HG02798 (cell line): ENCODE measurements at regions not wholly inside any gene's neighbourhood (a gene's known extent, or its start where the extent isn't known, plus 50 kb on each side); places are given as distances from the start of the nearest gene placed in this dataset.

ENCODE experiments used
- ATAC-seq: cut with Tn5 transposase; IDR thresholded peaks from one replicate; pipeline ENCODE4 v1.9.1; 2021; ENCODE audit warnings: mild to moderate bottlenecking; ENCODE audit not compliant: unreplicated experiment, poor library complexity

DNA sequence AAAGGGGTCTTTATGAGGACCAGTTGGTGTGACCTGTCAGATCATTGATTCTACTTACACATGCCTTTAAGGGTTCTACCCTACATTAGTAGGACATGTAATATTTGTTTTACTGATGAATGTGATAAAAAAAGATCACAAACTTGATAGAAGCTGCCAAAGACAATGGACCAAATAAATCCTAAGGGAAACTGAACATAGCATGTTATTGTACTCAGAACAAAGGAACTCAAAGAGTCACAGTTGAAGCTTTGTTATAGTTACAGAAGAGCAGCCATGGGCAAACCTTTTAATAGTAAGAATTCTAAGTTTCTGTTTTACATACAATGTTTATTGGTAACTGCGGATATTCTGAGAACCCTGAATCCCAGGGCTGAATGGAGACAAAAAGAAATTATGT, 780.1 kb downstream of the SLITRK6 start:
- no peak for ATAC-seq

- ATAC-seq: no peak
Measured at GRCh38 chr13:85013006-85013405, 786.2 kb downstream of the SLITRK6 start.

GRCh38 chr13:85009447-85009846, 789.8 kb downstream of the SLITRK6 start:
- ATAC-seq: no peak

GRCh38 chr13:84999252-84999651, 800.0 kb downstream of the SLITRK6 start:
- no peak for ATAC-seq

- no peak for ATAC-seq
Measured at GRCh38 chr13:84998681-84999080, 800.5 kb downstream of the SLITRK6 start.

GRCh38 chr13:84997858-84998257, 801.4 kb downstream of the SLITRK6 start:
- no peak for ATAC-seq

GRCh38 chr13:84994582-84994981, 804.6 kb downstream of the SLITRK6 start:
- no peak for ATAC-seq

DNA sequence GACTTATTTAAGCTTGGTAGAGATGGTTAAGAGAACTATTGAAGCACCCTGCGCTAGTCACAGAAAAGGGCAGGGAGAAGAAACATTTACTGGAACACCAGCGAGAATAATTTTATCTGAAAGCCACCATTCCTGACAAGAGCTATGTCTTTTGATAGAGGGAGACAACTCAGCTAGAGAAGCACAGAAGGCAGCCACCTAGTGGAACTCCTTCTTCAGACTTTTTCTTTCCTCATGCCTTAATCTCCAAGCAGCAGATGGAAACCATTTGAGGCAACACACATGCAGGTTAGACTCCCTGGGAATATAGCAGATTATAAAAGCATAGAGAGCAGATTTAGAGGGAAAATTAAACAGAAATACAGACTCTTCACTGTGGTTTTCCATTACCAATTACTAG, 813.4 kb downstream of the SLITRK6 start:
- no peak for ATAC-seq

- ATAC-seq: no peak
Measured at GRCh38 chr13:84983321-84983720, 815.9 kb downstream of the SLITRK6 start.

GRCh38 chr13:84980571-84980970, 818.6 kb downstream of the SLITRK6 start:
- no peak for ATAC-seq

- no peak for ATAC-seq
Measured at GRCh38 chr13:84978851-84979250, 820.4 kb downstream of the SLITRK6 start.

GRCh38 chr13:84973661-84974060, 825.6 kb downstream of the SLITRK6 start:
- no peak for ATAC-seq

GRCh38 chr13:84972907-84973306, 826.3 kb downstream of the SLITRK6 start:
- ATAC-seq: no peak

DNA sequence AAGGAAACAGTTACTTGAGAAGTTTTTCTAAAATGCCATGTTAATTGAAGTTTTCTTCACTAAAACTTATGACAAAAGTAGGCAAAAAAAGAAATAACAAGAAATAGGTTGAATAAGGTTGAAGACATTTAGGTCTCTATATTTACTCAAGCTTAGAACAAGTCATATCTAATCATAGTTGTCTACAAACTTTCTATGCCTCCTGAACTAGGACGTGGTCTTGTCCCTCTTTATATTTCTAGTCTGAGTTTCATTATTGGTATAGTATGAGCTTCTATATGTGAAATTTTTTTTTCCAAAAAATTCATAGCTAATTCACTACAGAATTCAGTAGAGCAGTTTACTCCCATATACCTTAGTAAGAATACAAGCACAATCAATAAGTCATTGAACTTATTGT, 836.4 kb downstream of the SLITRK6 start:
- ATAC-seq: no peak

DNA sequence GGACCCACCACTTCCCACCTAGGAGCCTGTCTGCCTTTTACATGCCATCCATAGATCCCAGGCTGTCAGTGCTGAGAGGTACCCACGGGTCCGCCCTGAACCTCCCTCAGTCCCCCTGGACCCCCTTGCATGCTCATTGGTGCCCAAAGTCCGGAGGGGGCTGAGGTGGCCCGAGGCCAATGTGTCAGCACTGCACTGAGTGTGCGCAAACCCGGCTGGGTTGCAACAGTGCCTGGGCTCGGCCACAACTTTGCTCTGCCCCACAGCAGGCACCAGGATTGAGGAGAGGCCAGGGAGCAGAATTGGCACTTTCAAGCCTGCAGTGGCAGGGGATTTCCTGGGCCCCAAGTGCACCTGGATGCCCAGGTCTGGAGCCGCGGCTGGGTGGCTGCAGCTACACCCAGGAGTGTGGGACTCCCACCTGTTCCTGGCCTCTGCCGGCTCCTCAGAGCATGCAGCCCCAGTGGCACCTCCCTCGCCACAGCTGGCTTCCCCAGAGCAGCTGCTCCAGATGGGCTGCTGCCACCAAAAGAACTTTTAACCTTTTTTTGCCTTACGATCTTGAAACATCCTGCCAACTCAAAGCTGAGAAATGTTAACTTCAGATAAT, 837.0 kb downstream of the SLITRK6 start:
- ATAC-seq: no peak

- ATAC-seq: no peak
Measured at GRCh38 chr13:84961023-84961422, 838.2 kb downstream of the SLITRK6 start.

DNA sequence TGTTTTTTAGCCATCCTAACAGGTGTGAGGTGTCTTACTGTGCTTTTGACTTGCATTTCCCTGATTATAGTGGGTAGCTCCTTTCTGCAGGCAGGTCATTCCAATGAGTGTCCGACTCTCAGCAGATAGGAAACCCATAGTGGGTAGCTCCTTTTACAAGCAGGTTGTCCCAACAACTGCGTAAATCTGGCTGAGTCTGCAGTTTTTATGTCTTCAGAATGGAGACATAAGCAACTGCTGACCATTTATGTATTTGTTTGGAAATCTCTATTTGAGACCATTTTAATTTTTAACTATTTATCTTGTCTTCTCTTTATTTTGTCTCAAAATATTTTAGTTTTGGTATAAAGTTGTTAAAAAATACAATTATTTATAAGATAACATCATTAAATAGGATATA, 839.4 kb downstream of the SLITRK6 start:
- no peak for ATAC-seq

DNA sequence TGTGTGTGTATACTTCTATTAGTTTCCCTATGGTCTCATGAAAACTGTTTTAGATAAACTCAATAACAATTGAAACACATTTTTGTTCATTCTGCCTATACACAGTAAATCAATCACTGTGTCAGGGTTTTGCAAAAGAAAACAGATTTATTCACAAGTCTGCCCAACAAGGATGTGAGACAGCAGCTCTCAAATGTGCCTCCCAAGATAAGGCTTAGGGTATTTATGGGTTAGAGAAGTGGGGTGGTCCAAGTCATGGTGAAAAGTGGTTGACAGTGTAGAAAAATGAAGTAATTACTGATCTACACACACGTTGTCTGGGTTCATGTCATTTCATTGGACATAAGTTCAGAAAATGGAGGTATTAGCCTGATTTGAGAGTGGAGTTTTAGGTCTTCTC, 844.6 kb downstream of the SLITRK6 start:
- no peak for ATAC-seq

DNA sequence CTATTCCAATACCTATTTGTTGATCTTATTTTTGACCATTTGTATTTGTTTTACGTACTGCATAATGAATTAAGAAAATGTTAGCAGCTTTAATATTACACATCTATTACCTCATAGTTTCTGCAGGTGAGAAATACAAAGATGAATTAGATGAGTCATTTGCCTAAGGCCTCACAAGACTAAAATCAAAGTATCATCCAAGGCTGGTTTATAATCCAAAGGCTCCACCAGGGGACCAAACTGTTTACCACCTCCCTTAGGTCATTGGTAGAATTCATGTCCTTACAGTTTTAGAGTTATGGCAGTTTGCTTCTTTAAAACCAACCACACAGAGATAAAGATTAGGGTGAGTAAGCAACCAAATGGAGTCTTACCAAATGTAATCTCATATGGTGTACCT, 848.1 kb downstream of the SLITRK6 start:
- ATAC-seq: no peak

- ATAC-seq: no peak
Measured at GRCh38 chr13:84946192-84946591, 853.0 kb downstream of the SLITRK6 start.

- ATAC-seq: no peak
Measured at GRCh38 chr13:84940798-84941197, 858.4 kb downstream of the SLITRK6 start.

GRCh38 chr13:84940167-84940566, 859.1 kb downstream of the SLITRK6 start:
- ATAC-seq: no peak

GRCh38 chr13:84934911-84935310, 864.3 kb downstream of the SLITRK6 start:
- no peak for ATAC-seq
